Caki2 (cell line): ENCODE measurements at regions not wholly inside any gene's neighbourhood (a gene's known extent, or its start where the extent isn't known, plus 50 kb on each side); places are given as distances from the start of the nearest gene placed in this dataset.
"Not testable (repeated sequence)": the region's sequence is repeated elsewhere in the genome, so short reads cannot be mapped to it uniquely, and the experiment has no call there.

ENCODE experiments used
- DNase-seq: peaks from one replicate; pipeline ENCODE4 v3.0.0-alpha.2; 2015; ENCODE audit warnings: low read depth
- in situ Hi-C: cut with HindIII; loops from 2 replicates; pipeline ENCODE4 v1.10.0; 2016; ENCODE audit warnings: low sequenced_read_pairs, low pct_unique_long_range_greater_than_20kb, mixed read lengths

DNA sequence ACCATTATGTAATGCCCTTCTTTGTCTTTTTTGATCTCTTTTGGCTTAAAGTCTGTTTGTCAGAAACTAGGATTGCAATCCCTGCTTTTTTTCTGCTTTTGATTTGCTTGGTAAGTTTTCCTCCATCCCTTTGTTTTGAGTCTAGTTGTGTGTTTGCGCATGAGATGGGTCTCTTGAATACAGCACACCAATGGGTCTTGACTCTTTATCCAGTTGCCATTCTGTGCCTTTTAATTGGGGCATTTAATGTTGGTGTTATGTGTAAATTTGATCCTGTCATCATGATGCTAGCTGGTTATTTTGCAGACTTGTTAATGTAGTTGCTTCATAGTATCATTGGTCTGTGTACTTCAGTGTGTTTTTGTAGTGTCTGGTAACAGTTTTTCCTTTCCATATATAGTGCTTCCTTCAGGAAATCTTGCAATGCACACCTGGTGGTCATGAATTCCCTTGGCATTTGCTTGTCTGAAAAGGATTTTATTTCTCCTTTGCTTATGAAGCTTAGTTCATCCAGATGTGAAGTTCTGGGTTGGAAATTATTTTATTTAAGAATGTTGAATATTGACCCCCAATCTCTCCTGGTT, 416.9 kb downstream of the SPRY2 start:
- in situ Hi-C loops, DNase-seq: not testable (repeated sequence)

GRCh38 chr13:79919091-79919490, 421.8 kb downstream of the SPRY2 start:
- in situ Hi-C loops: no loop called here
- DNase-seq: no peak

- no peak for DNase-seq
- in situ Hi-C loops: no loop called here
Measured at GRCh38 chr13:79918620-79919019, 422.3 kb downstream of the SPRY2 start.

GRCh38 chr13:79917628-79918027, 423.3 kb downstream of the SPRY2 start:
- in situ Hi-C loops: no loop called here
- no peak for DNase-seq

DNA sequence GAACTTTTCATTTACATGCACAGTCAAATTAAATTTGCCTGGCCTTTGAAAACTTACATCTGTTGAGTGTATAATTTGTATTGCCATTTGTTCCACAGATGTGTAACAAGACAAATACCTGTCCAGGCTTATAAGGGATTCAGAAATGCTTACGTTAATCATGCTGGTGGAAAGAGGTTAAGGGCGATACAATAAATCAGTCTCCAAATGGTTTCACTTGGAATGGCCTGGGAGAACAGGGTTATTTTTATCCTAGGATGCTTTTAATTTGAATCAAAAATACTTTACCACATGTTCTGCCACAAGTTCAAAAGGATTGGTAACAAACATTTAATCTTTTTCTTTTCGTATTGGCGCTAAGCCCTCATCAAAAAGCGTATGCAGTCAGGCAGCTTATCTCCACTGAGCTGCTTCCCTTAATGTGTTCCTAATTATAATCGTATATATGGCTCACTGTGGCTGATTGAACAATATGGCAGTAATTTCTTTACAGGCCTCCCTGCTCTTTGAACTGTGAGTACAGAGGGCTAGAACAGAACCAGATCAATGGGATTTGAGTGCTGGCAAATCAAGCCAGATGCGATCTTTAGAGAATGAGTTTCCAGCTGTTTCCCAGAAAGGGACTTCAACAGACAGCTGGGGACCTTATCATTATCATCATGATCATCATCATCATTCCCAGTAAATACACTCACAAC, 425.7 kb downstream of the SPRY2 start:
- in situ Hi-C loops: no loop called here
- DNase-seq: no peak

DNA sequence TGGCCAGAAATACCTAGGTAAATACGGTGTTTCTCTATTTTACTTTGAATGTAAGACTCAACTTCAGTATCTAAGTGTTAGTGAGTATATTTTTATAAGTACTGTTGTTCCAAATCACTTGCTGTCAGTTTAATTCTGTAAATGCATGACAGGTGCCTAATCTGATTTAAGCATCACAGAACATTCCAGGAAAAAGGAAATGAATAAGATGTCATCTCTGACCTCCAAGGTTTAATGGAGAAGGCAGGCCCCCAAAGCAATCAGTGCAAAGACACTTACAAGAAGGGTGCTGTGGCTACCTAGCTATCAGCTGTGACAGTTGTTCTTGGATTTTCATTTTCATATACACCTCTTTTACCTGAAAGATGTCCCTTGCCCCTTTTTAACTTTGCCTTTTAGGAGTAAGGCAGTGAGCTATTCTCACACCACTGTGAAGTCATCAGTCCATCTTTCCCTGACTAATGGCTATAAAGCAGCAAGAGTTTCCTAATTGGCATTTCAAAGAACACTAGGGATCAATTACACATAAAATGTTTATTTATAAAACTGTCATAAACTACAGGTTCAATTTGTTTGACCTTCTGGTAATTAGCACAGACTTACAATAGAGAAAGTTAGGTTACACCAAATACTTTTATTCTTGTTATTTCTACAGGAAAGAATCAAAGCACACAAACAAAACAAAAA, 427.6 kb downstream of the SPRY2 start:
- in situ Hi-C loops: no loop called here
- DNase-seq: no peak

DNA sequence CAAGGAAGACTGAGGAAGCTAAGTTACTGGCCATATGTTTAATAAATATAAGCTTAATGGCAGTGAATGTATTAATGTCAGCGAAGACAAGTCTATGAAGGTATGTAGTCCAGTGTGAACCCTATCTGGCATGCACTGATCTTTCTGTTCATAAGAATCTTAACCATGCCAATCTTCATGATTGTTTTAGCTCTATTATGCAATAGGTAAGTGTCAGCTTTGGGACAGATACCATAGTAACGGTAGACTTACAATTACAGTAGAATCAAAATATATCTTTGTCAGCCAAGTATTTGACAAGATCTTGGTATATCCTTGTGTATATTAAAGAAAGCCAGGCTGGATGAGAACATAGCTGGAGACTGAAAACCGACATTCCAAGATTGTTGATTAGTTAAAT, 428.5 kb downstream of the SPRY2 start:
- no peak for DNase-seq
- in situ Hi-C loops: no loop called here

DNA sequence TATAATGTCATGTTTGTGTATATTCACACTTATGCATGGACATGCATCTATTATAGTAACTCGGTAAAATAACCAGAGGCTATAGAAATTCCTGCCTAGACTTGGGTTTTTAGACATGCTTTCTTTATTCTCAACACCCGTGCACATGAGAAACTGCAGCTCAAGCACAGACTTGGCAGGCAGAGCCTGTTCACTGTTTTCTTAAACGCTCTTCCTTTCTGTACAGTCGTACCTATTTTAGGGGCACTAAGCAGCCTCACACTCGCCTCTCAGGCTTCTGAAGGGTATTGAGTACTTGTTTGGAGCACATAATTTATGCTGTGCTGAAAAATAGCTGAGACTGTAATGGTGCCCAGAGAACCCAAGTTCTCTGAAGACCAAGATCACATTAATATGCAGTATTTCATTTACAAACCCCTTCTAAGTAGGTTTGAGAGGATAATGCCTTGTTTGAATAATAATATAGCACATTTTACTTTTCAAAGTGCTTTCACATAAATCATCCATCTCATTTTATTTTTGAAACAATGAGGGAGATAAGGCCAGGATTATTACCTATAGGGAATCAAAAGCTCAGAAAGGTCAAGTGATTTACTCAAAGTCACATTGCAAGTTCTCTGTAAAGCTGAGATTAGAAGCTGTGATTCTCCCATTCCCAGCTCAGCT, 429.9 kb downstream of the SPRY2 start:
- no peak for DNase-seq
- in situ Hi-C loops: no loop called here

DNA sequence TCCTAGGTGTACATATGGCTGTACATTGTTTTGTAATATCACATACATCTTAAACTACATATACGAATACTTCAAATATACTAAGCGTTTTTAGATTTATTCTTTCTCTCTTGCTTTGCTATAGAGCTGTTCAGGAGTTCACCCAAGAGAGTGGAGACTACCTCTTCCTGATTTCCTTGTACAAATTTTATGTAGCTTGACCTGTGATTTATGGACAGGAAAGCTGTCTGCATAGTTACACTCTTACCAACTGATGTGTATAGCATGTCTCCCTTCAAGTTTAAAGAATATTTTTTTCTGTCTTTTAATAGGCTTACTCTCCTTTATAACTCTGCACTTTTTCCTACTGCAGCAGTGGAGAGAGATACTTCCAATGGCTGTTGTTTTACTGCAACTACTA, 428.7 kb downstream of the NDFIP2 start:
- in situ Hi-C loops: no loop called here
- DNase-seq: no peak

DNA sequence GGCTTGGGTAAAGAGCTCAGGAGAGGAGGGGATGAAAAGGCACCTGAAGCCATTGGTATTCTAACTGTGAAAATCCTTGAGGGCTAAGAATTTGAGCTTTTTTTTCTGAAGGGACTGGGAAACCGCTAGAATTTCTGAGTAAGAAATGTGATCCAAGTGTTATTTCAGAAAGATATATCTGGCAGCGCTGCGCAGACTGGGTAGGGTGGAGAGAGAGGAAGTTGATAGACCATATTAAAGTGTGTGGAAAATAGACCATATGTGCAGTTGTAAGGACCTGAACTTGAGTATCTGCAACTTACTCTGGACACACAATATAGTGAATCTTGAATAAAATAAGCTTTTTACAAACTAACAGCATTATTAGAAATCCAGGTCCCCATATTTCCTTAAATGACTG, 427.4 kb downstream of the NDFIP2 start:
- in situ Hi-C loops: no loop called here
- DNase-seq: no peak

DNA sequence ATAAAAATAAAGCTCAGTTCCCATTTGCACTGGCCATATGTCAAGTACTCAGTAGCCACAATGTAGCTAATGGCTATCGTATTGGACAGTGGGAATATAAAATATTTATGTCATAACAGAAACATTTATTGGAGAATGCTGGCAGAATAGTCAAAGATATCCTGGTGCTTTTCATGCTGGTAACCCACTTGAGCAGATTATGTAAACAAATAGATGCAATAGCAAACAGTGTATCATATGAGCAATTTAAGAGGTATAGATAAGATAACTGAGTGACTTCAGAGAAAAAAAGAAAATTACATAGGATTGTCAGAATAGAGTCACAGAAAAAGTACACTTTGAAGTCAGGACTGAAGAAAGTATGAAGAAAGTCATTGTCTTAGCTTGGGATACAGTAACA, 426.6 kb downstream of the NDFIP2 start:
- in situ Hi-C loops: no loop called here
- DNase-seq: no peak

- in situ Hi-C loops: no loop called here
- DNase-seq: no peak
Measured at GRCh38 chr13:79906345-79906744, 425.4 kb downstream of the NDFIP2 start.

GRCh38 chr13:79905018-79905417, 424.1 kb downstream of the NDFIP2 start:
- DNase-seq: no peak
- in situ Hi-C loops: no loop called here

DNA sequence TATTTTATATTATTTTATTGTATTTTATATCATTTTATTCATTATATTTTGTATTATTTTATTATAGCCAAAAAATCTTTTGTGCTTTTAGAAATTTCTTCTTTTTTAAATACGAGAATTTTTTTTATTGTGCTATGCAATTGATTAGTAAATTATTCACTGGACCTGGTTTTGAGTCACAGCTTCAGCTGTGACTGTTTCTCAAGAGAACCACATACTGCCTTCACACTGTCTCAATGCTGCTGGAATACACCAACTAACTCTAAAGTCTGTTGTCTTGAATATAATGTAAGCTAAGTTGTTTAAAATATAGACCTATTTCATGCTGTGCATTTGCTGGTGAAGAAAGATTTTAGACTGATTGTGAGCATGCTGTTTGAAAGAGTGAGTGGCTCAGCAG, 423.6 kb downstream of the NDFIP2 start:
- no peak for DNase-seq
- in situ Hi-C loops: no loop called here

GRCh38 chr13:79901336-79901735, 420.4 kb downstream of the NDFIP2 start:
- in situ Hi-C loops: no loop called here
- no peak for DNase-seq

- no peak for DNase-seq
- in situ Hi-C loops: no loop called here
Measured at GRCh38 chr13:79900356-79900755, 419.4 kb downstream of the NDFIP2 start.

- DNase-seq: no peak
- in situ Hi-C loops: no loop called here
Measured at GRCh38 chr13:79898996-79899395, 418.0 kb downstream of the NDFIP2 start.

- no peak for DNase-seq
- in situ Hi-C loops: no loop called here
Measured at GRCh38 chr13:79898202-79898826, 417.4 kb downstream of the NDFIP2 start.

DNA sequence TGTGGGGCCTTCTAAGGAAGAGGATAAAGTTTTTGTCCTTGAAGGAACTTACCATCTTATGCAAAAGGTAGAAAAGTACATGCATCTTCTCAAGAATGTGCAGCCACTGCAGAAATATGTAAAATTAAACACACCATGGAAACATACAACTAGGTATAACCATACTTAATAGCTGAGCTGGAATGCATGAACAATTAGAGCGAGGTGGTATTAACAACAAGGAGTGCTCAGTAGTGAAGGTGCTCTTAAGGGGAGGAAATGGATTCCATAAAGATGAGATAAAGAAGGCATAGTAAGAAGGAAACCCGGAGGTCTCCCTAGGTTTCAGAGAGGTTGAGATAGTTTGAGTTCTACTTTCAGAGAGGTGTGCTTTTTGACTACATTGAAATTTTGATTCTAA, 415.9 kb downstream of the NDFIP2 start:
- DNase-seq: no peak
- in situ Hi-C loops: no loop called here
